Lower lobe of right lung (tissue), 2 donors: ENCODE measurements at regions not wholly inside any gene's neighbourhood (a gene's known extent, or its start where the extent isn't known, plus 50 kb on each side); places are given as distances from the start of the nearest gene placed in this dataset.

Source experiments
- ATAC-seq, 2 donors: fragments of 200-7000 bp; cut with Tn5 transposase; one replicate each; pipeline ENCODE4 v1.9.1; 2020 to 2022; ENCODE audit warnings: mild to moderate bottlenecking in 2 of 2, moderate library complexity in 2 of 2
- DNase-seq: peaks from one replicate; pipeline ENCODE4 v3.0.0-alpha.2; 2020
- H3K27ac ChIP-seq: fragments of 200-600 bp; one replicate; pipeline ENCODE4 v1.8.0; 2022
- H3K27me3 ChIP-seq: fragments of 200-600 bp; one replicate; pipeline ENCODE4 v1.8.0; 2022; ENCODE audit warnings: low read depth
- H3K36me3 ChIP-seq: fragments of 200-600 bp; one replicate; pipeline ENCODE4 v1.8.0; 2022; ENCODE audit warnings: mild to moderate bottlenecking
- H3K4me1 ChIP-seq: fragments of 200-600 bp; one replicate; pipeline ENCODE4 v1.8.0; 2022
- H3K4me3 ChIP-seq: fragments of 200-600 bp; one replicate; pipeline ENCODE4 v1.8.0; 2022; ENCODE audit warnings: mild to moderate bottlenecking
- H3K9me3 ChIP-seq: fragments of 200-600 bp; one replicate; pipeline ENCODE4 v1.8.0; 2022
- intact Hi-C: fragments of 100-400 bp; cut with DNase I; formaldehyde crosslinking; loops from one replicate; pipeline ENCODE4 v1.11.0; 2022
- TF ChIP-seq, protein P1 (sequence below): fragments of 200-600 bp; IDR thresholded peaks from one replicate; pipeline ENCODE4 v1.8.0; 2022; ENCODE audit warnings: antibody characterized with exemption, mild to moderate bottlenecking
- donor health status: DM: no; HTN: yes; CAD: no; lungs with severe emphysema.

DNA sequence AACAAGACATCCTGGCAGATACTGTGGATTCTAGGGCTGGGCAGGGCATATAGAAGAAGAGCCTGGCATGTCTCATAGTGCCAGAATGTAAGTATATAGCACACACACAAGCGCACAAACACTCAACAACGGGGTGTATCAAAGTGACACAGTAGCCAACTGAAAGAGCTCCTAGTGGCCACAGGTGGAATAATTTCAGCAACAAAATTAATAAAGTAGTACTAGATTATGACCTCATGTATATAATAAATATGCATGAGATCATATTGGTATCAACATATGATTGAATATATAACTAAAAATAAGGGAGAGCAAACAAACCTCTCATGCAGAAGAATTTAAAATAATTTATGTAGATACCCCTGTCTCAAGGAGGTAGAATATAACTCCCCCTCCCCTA, 72.4 kb upstream of the CXCL12 start:
- ATAC-seq (no peak), DNase-seq (no peak)
- no peaks in the 10 kb centered on the region for H3K9me3 ChIP-seq
- no peak overlapping the region for H3K27ac ChIP-seq
- no peaks in the 10 kb centered on the region for H3K36me3 ChIP-seq
- intact Hi-C loops = no loop called here
- TF ChIP-seq, protein P1, sequence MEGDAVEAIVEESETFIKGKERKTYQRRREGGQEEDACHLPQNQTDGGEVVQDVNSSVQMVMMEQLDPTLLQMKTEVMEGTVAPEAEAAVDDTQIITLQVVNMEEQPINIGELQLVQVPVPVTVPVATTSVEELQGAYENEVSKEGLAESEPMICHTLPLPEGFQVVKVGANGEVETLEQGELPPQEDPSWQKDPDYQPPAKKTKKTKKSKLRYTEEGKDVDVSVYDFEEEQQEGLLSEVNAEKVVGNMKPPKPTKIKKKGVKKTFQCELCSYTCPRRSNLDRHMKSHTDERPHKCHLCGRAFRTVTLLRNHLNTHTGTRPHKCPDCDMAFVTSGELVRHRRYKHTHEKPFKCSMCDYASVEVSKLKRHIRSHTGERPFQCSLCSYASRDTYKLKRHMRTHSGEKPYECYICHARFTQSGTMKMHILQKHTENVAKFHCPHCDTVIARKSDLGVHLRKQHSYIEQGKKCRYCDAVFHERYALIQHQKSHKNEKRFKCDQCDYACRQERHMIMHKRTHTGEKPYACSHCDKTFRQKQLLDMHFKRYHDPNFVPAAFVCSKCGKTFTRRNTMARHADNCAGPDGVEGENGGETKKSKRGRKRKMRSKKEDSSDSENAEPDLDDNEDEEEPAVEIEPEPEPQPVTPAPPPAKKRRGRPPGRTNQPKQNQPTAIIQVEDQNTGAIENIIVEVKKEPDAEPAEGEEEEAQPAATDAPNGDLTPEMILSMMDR = no peak
- no peaks in the 10 kb centered on the region for H3K27me3 ChIP-seq
- no peak overlapping the region for H3K4me3 ChIP-seq
- H3K4me1 ChIP-seq = no peaks in the 10 kb centered on the region

DNA sequence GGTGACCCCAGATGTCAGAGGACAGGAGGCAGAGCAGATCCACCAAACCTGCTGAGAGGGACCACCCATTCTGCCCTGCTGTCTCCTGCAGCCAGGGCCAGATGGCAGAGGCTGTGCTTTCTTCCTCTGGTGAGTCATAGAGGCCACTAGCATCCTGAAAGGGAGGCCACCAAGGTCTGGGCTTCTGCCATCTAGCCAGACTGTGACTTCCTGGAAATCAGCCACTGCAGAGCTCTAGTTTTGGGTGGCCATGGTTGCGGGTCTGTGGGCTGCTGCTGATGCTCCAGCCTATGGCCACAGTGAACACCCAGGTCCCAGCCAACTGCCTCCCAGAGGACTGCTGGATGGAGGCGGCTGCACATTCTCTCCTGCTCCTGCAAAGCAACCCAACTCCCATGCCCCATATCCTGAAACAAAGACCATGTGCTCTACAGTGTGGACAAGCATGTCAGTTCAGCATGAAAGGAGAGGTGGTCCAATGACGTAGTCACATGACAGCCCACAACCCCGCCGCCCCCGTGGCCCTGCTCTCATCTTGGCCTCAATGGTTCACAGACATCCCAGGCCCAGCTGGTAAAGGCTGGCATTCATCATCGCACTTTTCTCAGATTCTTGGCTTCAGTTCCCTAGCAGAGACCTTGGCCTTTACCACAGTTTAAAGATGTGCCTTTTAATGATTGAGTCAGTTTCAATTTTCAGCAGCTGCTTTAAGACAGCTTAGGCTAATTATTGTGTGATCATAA, 73.9 kb upstream of the CXCL12 start:
- ATAC-seq = no peak
- intact Hi-C loops = no loop called here

GRCh38 chr10:44459671-44460070, 74.8 kb upstream of the CXCL12 start:
- DNase-seq (no peak), ATAC-seq (no peak)
- no peak overlapping the region for H3K4me3 ChIP-seq
- no peak overlapping the region for H3K27ac ChIP-seq
- H3K4me1 ChIP-seq = no peaks in the 10 kb centered on the region
- intact Hi-C loops = no loop called here
- H3K27me3 ChIP-seq = no peaks in the 10 kb centered on the region
- TF ChIP-seq, protein P1 = no peak
- H3K9me3 ChIP-seq = no peaks in the 10 kb centered on the region
- H3K36me3 ChIP-seq = no peaks in the 10 kb centered on the region

More for the DNA sequence above, 73.9 kb upstream of the CXCL12 start:
- Histone ChIP-seq H3K27ac (no peak overlapping the region), H3K27me3 (no peaks in the 10 kb centered on the region), H3K36me3 (no peaks in the 10 kb centered on the region), H3K4me3 (no peak overlapping the region), H3K9me3 (no peaks in the 10 kb centered on the region), H3K4me1 (no peaks in the 10 kb centered on the region)
- TF ChIP-seq, protein P1 = no peak
- DNase-seq = no peak

DNA sequence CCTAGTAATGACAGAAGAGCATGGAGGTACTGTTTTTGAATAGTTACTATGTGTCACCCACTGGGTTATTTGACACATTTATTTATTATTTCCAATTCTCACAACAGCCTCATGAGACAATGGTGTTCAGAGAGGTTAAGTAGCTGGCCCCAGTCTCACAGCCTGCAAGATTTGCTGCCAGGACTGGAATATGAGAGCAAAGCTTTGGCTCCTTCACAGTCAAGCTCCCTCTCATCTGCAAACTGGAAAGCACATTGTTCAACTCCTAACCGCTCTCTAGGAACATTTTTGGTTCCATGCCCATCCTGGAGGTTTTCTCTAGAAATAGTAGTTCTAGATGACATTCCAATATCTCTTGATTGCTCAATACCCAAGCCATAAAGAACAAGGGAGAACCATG, 75.5 kb upstream of the CXCL12 start:
- Histone ChIP-seq H3K4me1 (no peaks in the 10 kb centered on the region), H3K27me3 (no peaks in the 10 kb centered on the region), H3K9me3 (no peaks in the 10 kb centered on the region), H3K27ac (no peak overlapping the region), H3K36me3 (no peaks in the 10 kb centered on the region), H3K4me3 (no peak overlapping the region)
- ATAC-seq = no peak
- TF ChIP-seq, protein P1 = no peak
- no peak for DNase-seq
- intact Hi-C loops = no loop called here

DNA sequence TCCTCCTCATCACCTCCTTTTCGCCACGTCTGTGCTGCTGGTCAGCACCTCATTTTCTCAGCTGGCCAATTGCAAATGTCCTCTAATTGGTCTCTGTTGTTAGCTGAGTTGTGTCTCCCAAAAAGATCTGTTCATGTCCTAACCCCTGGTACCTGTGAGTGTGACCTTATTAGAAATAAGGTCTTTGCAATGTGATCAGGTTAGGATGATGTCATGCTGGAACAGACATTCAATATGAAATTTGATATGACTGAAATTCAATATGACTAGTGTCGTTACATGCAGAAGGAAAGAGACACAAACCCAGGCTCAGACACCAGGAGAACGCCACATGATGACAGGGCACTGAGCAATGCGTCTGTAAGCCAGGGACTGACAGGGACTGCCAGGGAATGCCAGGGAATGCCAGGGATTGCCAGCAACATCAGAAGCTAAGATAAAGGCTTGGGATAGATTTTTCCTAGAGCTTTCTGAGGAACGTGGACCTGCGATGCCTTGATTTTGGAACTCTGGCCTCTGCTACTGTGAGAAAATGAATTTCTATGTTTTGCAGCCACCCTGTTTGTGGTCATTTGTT, 77.5 kb upstream of the CXCL12 start:
- intact Hi-C loops = no loop called here
- H3K27me3 ChIP-seq = no peaks in the 10 kb centered on the region
- H3K36me3 ChIP-seq = no peaks in the 10 kb centered on the region
- ATAC-seq = no peak
- H3K4me3 ChIP-seq = no peak overlapping the region
- TF ChIP-seq, protein P1 = no peak
- no peaks in the 10 kb centered on the region for H3K9me3 ChIP-seq
- no peak overlapping the region for H3K27ac ChIP-seq
- H3K4me1 ChIP-seq = no peaks in the 10 kb centered on the region
- DNase-seq = no peak
